DMS 273 (cell line): ENCODE measurements at regions not wholly inside any gene's neighbourhood (a gene's known extent, or its start where the extent isn't known, plus 50 kb on each side); places are given as distances from the start of the nearest gene placed in this dataset.
"Not testable (repeated sequence)": the region's sequence is repeated elsewhere in the genome, so short reads cannot be mapped to it uniquely, and the experiment has no call there.

ENCODE experiments used
- DNase-seq: peaks from one replicate; lab custom pipeline; 2025; ENCODE audit not compliant: unreplicated experiment; lab: John Stamatoyannopoulos, UW

DNA sequence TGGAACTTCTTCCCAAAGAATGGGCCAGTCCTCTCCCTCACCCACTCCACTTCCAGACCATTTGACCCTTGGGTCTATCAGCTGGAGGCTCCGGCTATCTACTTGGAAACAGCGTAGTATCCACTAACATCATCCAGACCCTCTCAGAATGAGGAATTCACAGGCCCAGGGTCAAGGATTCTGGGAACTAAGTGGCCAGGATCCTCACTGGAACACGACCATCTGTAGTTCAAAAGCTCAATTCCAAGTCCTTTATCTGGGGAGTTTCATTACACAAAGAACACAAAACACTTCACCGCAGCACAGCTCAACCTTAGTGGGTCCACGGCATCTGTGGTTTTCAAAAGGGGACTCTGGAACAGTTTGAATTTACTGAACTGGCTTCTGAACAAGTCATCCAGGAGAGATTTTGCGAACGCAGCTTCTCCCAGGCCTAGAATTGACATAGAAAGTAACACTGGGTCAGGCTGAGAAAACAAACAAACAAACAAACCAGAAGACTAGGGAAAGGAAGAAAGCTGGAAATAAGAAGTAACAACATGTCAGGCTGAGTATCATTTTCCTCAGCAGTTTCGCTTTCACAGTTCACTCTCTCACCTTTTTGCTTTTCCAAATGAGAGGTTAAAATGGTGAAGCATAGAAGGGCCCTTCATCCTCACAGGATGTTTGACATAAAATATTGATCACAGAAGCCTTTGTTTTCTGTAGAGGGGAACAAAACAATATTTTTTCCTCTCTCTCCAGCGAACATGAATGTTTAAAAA lies 57.6 kb upstream of the USP6NL start:
- no peak for DNase-seq

- no peak for DNase-seq
Measured at GRCh38 chr10:11667756-11668155, 56.3 kb upstream of the USP6NL start.

DNA sequence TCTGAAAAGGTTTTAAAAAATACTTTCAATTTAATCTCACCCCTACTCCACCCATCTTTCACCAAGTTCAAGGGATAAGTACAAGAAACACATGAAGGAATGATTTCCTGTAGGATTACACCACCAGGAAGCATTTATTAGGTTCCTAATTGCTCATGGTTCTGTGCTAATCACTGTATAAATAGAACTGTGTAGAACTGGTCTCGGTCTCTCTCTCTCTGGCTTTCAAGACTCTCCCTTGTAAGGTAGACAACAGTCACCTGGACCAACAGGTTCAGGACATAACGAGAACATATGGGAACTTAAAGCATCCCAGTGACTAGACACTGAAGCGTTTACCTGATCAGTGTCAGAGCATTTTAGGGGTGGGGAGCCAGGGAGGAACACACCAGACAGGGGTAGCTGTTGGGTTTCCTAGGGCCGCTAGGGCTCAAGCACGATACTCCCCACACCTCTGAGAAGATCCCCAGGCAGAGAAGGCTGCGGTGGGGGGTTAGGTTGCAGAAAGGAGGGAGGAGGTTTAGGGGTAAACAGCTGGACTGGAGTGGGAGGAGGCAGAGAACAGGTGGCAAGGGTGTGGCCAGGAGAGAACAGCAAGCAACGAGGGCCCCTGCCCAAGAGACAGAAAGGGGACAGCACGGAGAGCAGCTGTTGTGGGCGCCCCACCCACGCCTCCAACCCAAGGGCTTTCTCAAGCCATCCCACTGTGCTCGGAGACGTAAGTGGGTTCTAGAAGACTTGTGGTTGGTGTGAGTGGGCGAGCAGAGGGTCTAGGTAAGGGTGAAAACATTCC lies 52.5 kb upstream of the USP6NL start:
- DNase-seq, result peak; percentile 41

DNA sequence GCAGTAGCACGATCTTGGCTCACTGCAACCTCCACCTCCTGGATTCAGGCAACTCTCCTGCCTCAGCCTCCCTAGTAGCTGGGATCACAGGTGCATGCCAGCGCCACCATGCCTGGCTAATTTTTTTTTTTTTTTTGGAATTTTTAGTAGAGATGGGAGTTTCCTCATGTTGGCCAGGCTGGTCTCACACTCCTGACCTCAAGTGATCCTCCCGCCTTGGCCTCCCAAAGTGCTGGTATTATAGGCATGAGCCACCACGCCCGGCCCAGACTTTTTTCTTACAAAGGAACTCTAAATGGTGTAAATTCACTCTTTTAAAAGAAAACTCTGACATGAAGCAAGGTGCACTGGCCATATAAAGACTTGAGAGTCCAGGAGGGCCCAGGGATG lies 51.7 kb upstream of the USP6NL start:
- DNase-seq, result not testable (repeated sequence)

DNA sequence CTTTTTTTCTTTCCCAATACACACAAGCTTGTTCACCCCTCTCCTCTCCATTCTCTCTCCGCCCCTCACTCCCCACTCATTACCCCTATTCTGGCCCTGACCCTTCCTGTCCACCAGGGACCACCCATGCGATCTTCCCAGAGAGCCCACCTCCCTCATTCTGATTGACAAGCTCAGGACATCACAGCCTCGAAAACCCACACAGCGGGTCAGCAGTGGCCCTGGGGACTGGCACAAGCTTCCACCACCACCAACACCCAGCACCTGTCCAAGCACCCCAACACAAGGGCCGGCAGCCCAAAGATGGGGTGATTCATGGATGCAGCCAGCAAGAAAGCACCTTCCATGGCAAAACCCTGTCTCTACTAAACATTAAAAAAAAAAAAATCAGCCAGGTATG lies 50.0 kb upstream of the USP6NL start:
- no peak for DNase-seq
